ENCODE measurements at regions not wholly inside any gene's neighbourhood (a gene's known extent, or its start where the extent isn't known, plus 50 kb on each side); places are given as distances from the start of the nearest gene placed in this dataset.

GRCh38 chr20:39602649-39603048 lies 640.5 kb downstream of the DHX35 start:
- no peaks in the 10 kb centered on the region for H3K4me1 ChIP-seq (replicated peaks in 1 of 4; ENCODE audit: control insufficient read depth in 3 of 4, insufficient read depth in 4 of 4, low read length in 3 of 4)
- H3K23me2 ChIP-seq (ENCODE audit: low read depth, low read length), result no peaks in the 10 kb centered on the region; the same call in 1 of the 2 replicates
- no peak overlapping the region for H4K5ac ChIP-seq (ENCODE audit: insufficient read length, low read depth, low read length)
- no peak overlapping the region for H2BK120ac ChIP-seq (replicated peaks; ENCODE audit: low read depth, low read length)
- H2BK15ac ChIP-seq (ENCODE audit: low read length), result no peak overlapping the region
- H3K79me2 ChIP-seq (ENCODE audit: control insufficient read depth in 1 of 2, insufficient read depth in 2 of 2, low read length in 2 of 2), result no peaks in the 10 kb centered on the region
- no peaks in the 10 kb centered on the region for H4K20me1 ChIP-seq (replicated peaks in 1 of 2; ENCODE audit: control insufficient read depth in 1 of 2, insufficient read depth in 2 of 2, low read length in 2 of 2)
- no peak overlapping the region for H4K91ac ChIP-seq (replicated peaks; ENCODE audit: insufficient read length, low read length)
- H3K36me3 ChIP-seq (ENCODE audit: control insufficient read depth in 2 of 4, insufficient read depth in 4 of 4, low read length in 3 of 4), result no peaks in the 10 kb centered on the region
- no peak overlapping the region for H2BK12ac ChIP-seq (ENCODE audit: low read depth, low read length)
- DNase-seq (ENCODE audit: low read depth in 1 of 2, low spot score in 2 of 2) (no peak), FAIRE-seq (no peak)
- no peak overlapping the region for H3K23ac ChIP-seq (ENCODE audit: insufficient read length)
- no peak overlapping the region for H3K18ac ChIP-seq (ENCODE audit: extremely low read depth, low read length)
- H3K27me3 ChIP-seq (replicated peaks in 1 of 4; ENCODE audit: control insufficient read depth in 3 of 4, extremely low read depth in 1 of 4, insufficient read depth in 3 of 4, low read length in 3 of 4), result no peaks in the 10 kb centered on the region
- no peak overlapping the region for H3K56ac ChIP-seq (replicated peaks; ENCODE audit: insufficient read length, low read depth, low read length)
- no peak overlapping the region for H2BK20ac ChIP-seq (ENCODE audit: low read length)
- no peaks in the 10 kb centered on the region for H3K9me3 ChIP-seq (ENCODE audit: insufficient read depth in 2 of 2, low read depth in 1 of 2, low read length in 1 of 2)
- no peak overlapping the region for H3K4me2 ChIP-seq (ENCODE audit: insufficient read depth in 1 of 2, low read depth in 2 of 2, low read length in 2 of 2)
- H3K9ac ChIP-seq (replicated peaks in 1 of 4; ENCODE audit: extremely low read depth in 1 of 4, low read depth in 3 of 4, low read length in 3 of 4), result no peak overlapping the region
- no peak overlapping the region for H4K8ac ChIP-seq (ENCODE audit: extremely low read depth, insufficient read depth, low read length)
- no peaks in the 10 kb centered on the region for H3K79me1 ChIP-seq (ENCODE audit: low read depth, low read length)
- no peak overlapping the region for H2BK5ac ChIP-seq (ENCODE audit: low read depth, low read length)
- WGBS, 2 experiments (ENCODE audit: extremely low coverage in 1 of 2, insufficient coverage in 1 of 2, insufficient read length in 1 of 2, insufficient replicate concordance in 2 of 2, low coverage in 1 of 2, low lambda C conversion rate in 2 of 2, missing lambda C conversion rate in 1 of 2), result 80% methylated on average over 2 of the region's 2 CpGs; no CpG with 5 or more reads in 1 of the 2 experiments
- no peak overlapping the region for H3K4ac ChIP-seq (replicated peaks; ENCODE audit: insufficient read length, low read depth, low read length)
- CTCF ChIA-PET (ENCODE audit: partially characterized antibody), result interaction anchor here (0.8 to 1.3 kb wide), 2 partner anchors 271 to 338 kb away, joined by 3 to 4 read pairs; no protein-coding TSS in a partner anchor
- H3K14ac ChIP-seq (ENCODE audit: insufficient read length), result no peak overlapping the region
- H2AK5ac ChIP-seq (ENCODE audit: low read depth, low read length), result no peak overlapping the region
- H3K4me3 ChIP-seq (ENCODE audit: extremely low read depth in 1 of 4, insufficient read depth in 2 of 4, low read depth in 3 of 4, low read length in 4 of 4), result no peak overlapping the region
- POLR2A ChIA-PET (ENCODE audit: partially characterized antibody), result no interaction called here
- no peak overlapping the region for H2AFZ ChIP-seq (ENCODE audit: low read length)
- H3K27ac ChIP-seq (ENCODE audit: low read depth, low read length), result no peak overlapping the region
- TF ChIP-seq SIX5 (IDR thresholded peaks at IDR 0.05; ENCODE audit: low read depth, low read length) (no peak), SRF (IDR thresholded peaks at IDR 0.05; ENCODE audit: low read depth, low read length) (no peak), KDM4A (IDR thresholded peaks at IDR 0.05; ENCODE audit: low read depth, low read length, severe bottlenecking) (no peak), SAP30 (IDR thresholded peaks at IDR 0.05; ENCODE audit: insufficient read depth, insufficient replicate concordance, low read length) (no peak), RXRA (IDR thresholded peaks at IDR 0.05; ENCODE audit: insufficient read depth, low read depth, low read length) (no peak), BCL11A (IDR thresholded peaks at IDR 0.05; ENCODE audit: low read depth in 2 of 2, low read length in 2 of 2) (no peak), SP2 (IDR thresholded peaks at IDR 0.05; ENCODE audit: low read length) (no peak), TAF7 (optimal IDR thresholded peaks at IDR 0.05; ENCODE audit: borderline replicate concordance, low read depth, low read length) (no peak), HDAC6 (IDR thresholded peaks at IDR 0.05; ENCODE audit: low read depth, low read length) (no peak), CTBP2 (IDR thresholded peaks at IDR 0.05; ENCODE audit: borderline replicate concordance, insufficient read depth, insufficient read length, low read length) (no peak), ZNF274 (IDR thresholded peaks at IDR 0.05; ENCODE audit: borderline replicate concordance, extremely low read depth, low read length) (no peak), SP1 (IDR thresholded peaks at IDR 0.05; ENCODE audit: low read depth, low read length) (no peak), BACH1 (IDR thresholded peaks at IDR 0.05; ENCODE audit: low read length) (no peak), NRF1 (IDR thresholded peaks at IDR 0.05; ENCODE audit: low read depth, low read length) (no peak), GTF2F1 (IDR thresholded peaks at IDR 0.05; ENCODE audit: borderline replicate concordance, low read depth, low read length) (no peak), BRCA1 (IDR thresholded peaks at IDR 0.05; ENCODE audit: low read depth, low read length) (no peak)
